CD8-positive, alpha-beta memory T cell (primary cell): ENCODE measurements at regions not wholly inside any gene's neighbourhood (a gene's known extent, or its start where the extent isn't known, plus 50 kb on each side); places are given as distances from the start of the nearest gene placed in this dataset.

Experiments used
- CTCF ChIA-PET: fragments of 350-600 bp; sonication (Branson Sonifier 250); formaldehyde crosslinking; loops from one replicate; lab custom pipeline; 2021; ENCODE audit warnings: antibody characterized with exemption; lab: Charles Lee
- POLR2A ChIA-PET: fragments of 350-600 bp; sonication (Branson Sonifier 250); formaldehyde crosslinking; loops from one replicate; lab custom pipeline; 2021; ENCODE audit warnings: antibody characterized with exemption; lab: Charles Lee
- DNase-seq, 5 donors: peaks; one replicate each; pipeline versions ENCODE4 v3.0.0 to v3.0.0-alpha.2; 2020 to 2022; ENCODE audit warnings: mixed read lengths in 1 of 5
- H3K27ac ChIP-seq: one replicate; pipeline ENCODE4 v1.7.0; 2013; ENCODE audit warnings: low read depth, mild to moderate bottlenecking, low read length, moderate library complexity
- H3K27me3 ChIP-seq: 2 replicates; pipeline ENCODE4 v1.7.0; 2013; ENCODE audit warnings: low read length, mild to moderate bottlenecking; ENCODE audit not compliant: insufficient read depth, poor library complexity, severe bottlenecking
- H3K36me3 ChIP-seq: 2 replicates; pipeline ENCODE4 v1.7.0; 2013; ENCODE audit warnings: mild to moderate bottlenecking, low read length, moderate library complexity; ENCODE audit not compliant: insufficient read depth
- H3K4me1 ChIP-seq: 2 replicates; pipeline ENCODE4 v1.7.0; 2013; ENCODE audit warnings: mild to moderate bottlenecking, low read length, moderate library complexity; ENCODE audit not compliant: insufficient read depth
- H3K4me3 ChIP-seq: 2 replicates; pipeline ENCODE4 v1.7.0; 2013; ENCODE audit warnings: mild to moderate bottlenecking, low read length
- H3K9me3 ChIP-seq: 2 replicates; pipeline ENCODE4 v1.7.0; 2013; ENCODE audit warnings: mild to moderate bottlenecking, low read length
- H3K27ac Mint-ChIP-seq, 8 donors: one replicate each; pipeline ENCODE4 v1.8.0; 2020 to 2021; ENCODE audit warnings: mixed read lengths in 8 of 8, mild to moderate bottlenecking in 6 of 8, inconsistent platforms in 3 of 8, moderate library complexity in 3 of 8
- H3K27me3 Mint-ChIP-seq, 2 donors: one replicate each; pipeline ENCODE4 v1.8.0; 2020 to 2021; ENCODE audit warnings: mixed read lengths in 2 of 2, mild to moderate bottlenecking in 1 of 2, moderate library complexity in 1 of 2
- H3K36me3 Mint-ChIP-seq, 3 donors: one replicate each; pipeline ENCODE4 v1.8.0; 2020 to 2021; ENCODE audit warnings: mixed read lengths in 3 of 3, inconsistent platforms in 1 of 3, mild to moderate bottlenecking in 1 of 3
- H3K4me1 Mint-ChIP-seq, 3 donors: one replicate each; pipeline ENCODE4 v1.8.0; 2020 to 2021; ENCODE audit warnings: mixed read lengths in 3 of 3, inconsistent platforms in 1 of 3, mild to moderate bottlenecking in 1 of 3
- H3K4me3 Mint-ChIP-seq, 7 donors: one replicate each; pipeline ENCODE4 v1.8.0; 2020 to 2021; ENCODE audit warnings: mixed read lengths in 7 of 7, mild to moderate bottlenecking in 6 of 7, moderate library complexity in 4 of 7, inconsistent platforms in 2 of 7
- H3K9me3 Mint-ChIP-seq, 5 donors: one replicate each; pipeline ENCODE4 v1.8.0; 2020 to 2022; ENCODE audit warnings: mixed read lengths in 5 of 5, mild to moderate bottlenecking in 3 of 5, moderate library complexity in 2 of 5, inconsistent platforms in 1 of 5

DNA sequence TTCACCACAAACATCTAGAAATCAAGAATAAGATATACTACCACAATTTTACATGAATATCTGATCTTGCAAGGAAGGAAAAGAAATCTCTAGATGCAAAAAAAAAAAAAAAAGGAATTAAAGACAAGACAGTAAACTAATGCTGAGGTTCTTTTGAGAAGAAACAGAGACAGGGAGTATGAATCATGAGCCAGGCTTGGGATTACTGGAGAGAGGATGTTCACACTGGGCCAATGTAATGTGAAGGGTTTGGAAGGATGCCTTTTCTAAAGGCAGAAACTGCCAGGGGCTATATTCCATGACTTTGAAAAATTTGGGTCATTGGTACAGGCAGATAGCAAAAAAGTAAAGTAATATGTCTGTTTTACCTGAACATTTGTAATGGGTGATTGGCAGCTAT is 573.0 kb upstream of the IGFBP3 start:
- Histone ChIP-seq H3K27ac (no peak overlapping the region), H3K4me3 (no peak overlapping the region), H3K9me3 (no peaks in the 10 kb centered on the region), H3K36me3 (no peaks in the 10 kb centered on the region), H3K4me1 (no peaks in the 10 kb centered on the region), H3K27me3 (no peaks in the 10 kb centered on the region)
- Mint-ChIP-seq H3K9me3 (peaks cover 9 to 25% (median 20%) of the 10 kb centered on the region in 5 donors), H3K36me3 (no peaks in the 10 kb centered on the region), H3K4me3 (no peak overlapping the region), H3K4me1 (no peaks in the 10 kb centered on the region), H3K27me3 (no peaks in the 10 kb centered on the region), H3K27ac (no peak overlapping the region)
- DNase-seq = no peak
- POLR2A ChIA-PET = no interaction called here
- CTCF ChIA-PET = no interaction called here

DNA sequence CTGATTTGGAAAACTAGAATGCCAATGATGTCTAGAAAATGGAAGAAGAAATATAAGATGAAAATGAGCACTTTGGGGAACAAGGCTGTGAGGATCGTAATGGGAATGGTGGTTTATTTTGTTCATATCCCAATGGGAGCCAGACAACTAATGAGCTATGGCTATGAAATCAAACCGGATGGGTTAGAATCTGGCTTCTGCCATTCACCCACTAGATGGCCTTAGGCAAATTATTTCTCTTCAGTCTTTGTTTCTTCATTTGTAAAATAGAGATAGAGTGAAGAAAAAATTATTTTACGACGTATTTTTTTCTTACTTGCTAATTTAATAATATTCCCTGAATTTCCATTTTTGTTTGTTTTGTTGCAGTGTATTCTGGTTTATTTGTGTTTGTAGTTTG is 572.1 kb upstream of the IGFBP3 start:
- no peaks in the 10 kb centered on the region for H3K36me3 ChIP-seq
- H3K27me3 ChIP-seq = no peaks in the 10 kb centered on the region
- H3K4me3 ChIP-seq = no peak overlapping the region
- H3K9me3 ChIP-seq = no peaks in the 10 kb centered on the region
- CTCF ChIA-PET = no interaction called here
- no peaks in the 10 kb centered on the region for H3K4me1 ChIP-seq
- no peak overlapping the region for H3K27ac ChIP-seq
- Mint-ChIP-seq H3K4me1 (no peaks in the 10 kb centered on the region), H3K36me3 (no peaks in the 10 kb centered on the region), H3K4me3 (no peak overlapping the region), H3K9me3 (peaks cover 8 to 25% (median 14%) of the 10 kb centered on the region in 5 donors), H3K27ac (no peak overlapping the region), H3K27me3 (no peaks in the 10 kb centered on the region)
- no peak for DNase-seq
- POLR2A ChIA-PET = no interaction called here

DNA sequence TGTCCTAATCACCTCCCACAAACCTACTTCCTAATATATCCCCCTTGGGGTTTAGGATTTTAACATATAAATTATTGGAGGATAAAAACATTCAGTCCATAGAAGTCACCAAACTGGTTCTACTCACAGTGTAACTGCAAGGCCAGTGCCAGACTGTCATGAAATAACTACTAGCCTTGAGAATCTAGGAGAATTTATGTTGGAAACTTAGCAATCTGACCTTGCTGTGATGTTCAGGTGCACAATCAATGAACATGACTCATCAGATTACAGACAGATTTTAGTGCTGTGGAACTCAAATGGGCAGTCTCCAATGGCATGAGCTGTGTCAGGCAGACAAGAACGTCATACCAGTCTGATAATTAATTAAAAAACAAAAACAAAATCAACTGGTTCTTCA is 571.4 kb upstream of the IGFBP3 start:
- POLR2A ChIA-PET = no interaction called here
- Mint-ChIP-seq H3K4me1 (no peaks in the 10 kb centered on the region), H3K4me3 (no peak overlapping the region), H3K9me3 (peaks cover 8 to 22% (median 12%) of the 10 kb centered on the region in 5 donors), H3K36me3 (no peaks in the 10 kb centered on the region), H3K27ac (no peak overlapping the region), H3K27me3 (no peaks in the 10 kb centered on the region)
- no peak overlapping the region for H3K27ac ChIP-seq
- DNase-seq = no peak
- no peaks in the 10 kb centered on the region for H3K4me1 ChIP-seq
- CTCF ChIA-PET = no interaction called here
- H3K27me3 ChIP-seq = no peaks in the 10 kb centered on the region
- no peaks in the 10 kb centered on the region for H3K36me3 ChIP-seq
- H3K9me3 ChIP-seq = no peaks in the 10 kb centered on the region
- no peak overlapping the region for H3K4me3 ChIP-seq

DNA sequence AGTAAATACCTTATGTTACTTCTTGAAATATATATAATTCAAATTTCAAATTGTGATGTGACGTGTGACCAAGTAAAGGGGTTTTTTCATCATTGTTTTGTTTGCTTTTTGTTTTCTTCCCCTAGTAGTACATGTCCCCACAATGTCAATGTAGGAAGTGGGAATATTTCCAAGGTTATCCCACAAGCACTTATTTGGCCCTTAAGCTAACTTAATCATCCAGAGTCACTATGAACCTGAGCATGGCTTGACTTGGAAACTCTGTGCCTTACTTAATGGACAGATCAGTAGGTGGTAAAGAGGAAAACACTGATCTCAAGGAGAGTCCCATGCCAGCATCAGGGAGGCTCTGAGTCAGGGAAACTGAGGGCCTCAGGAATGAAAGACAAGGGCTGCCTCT is 569.3 kb upstream of the IGFBP3 start:
- Mint-ChIP-seq H3K4me1 (no peaks in the 10 kb centered on the region), H3K36me3 (no peaks in the 10 kb centered on the region), H3K27me3 (no peaks in the 10 kb centered on the region), H3K9me3 (peaks cover 6 to 18% (median 8%) of the 10 kb centered on the region in 5 donors), H3K4me3 (no peak overlapping the region), H3K27ac (no peak overlapping the region)
- H3K27me3 ChIP-seq = no peaks in the 10 kb centered on the region
- POLR2A ChIA-PET = no interaction called here
- CTCF ChIA-PET = no interaction called here
- no peak for DNase-seq
- H3K36me3 ChIP-seq = no peaks in the 10 kb centered on the region
- no peaks in the 10 kb centered on the region for H3K9me3 ChIP-seq
- H3K4me1 ChIP-seq = no peaks in the 10 kb centered on the region
- H3K27ac ChIP-seq = no peak overlapping the region
- H3K4me3 ChIP-seq = no peak overlapping the region

DNA sequence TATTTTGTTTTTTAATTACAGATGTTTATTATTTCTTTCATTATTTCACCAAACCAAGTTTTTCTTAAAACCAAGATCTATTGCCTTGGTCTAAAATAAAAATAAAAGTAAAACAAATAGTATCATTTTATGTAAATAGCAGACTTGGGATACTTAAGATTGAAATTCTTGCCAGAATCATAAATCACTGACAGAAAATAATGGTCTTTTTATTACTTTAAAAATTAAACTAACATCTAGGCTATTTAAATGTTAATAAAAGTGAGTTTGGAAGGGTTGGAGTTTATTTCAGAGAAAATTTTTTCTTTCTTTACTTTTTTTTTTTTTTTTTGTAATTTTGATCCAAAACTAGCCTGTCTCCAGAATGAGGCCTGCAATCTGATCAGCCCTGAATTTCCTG is 568.0 kb upstream of the IGFBP3 start:
- POLR2A ChIA-PET = no interaction called here
- no peaks in the 10 kb centered on the region for H3K4me1 Mint-ChIP-seq
- CTCF ChIA-PET = no interaction called here
- no peaks in the 10 kb centered on the region for H3K27me3 ChIP-seq
- DNase-seq = no peak
- H3K27ac Mint-ChIP-seq = no peak overlapping the region
- H3K36me3 Mint-ChIP-seq = no peaks in the 10 kb centered on the region
- H3K27ac ChIP-seq = no peak overlapping the region
- no peaks in the 10 kb centered on the region for H3K4me1 ChIP-seq
- H3K36me3 ChIP-seq = no peaks in the 10 kb centered on the region
- H3K9me3 Mint-ChIP-seq = peaks cover 6 to 13% (median 9%) of the 10 kb centered on the region in 5 donors
- no peaks in the 10 kb centered on the region for H3K27me3 Mint-ChIP-seq
- no peak overlapping the region for H3K4me3 ChIP-seq
- no peak overlapping the region for H3K4me3 Mint-ChIP-seq
- no peaks in the 10 kb centered on the region for H3K9me3 ChIP-seq

DNA sequence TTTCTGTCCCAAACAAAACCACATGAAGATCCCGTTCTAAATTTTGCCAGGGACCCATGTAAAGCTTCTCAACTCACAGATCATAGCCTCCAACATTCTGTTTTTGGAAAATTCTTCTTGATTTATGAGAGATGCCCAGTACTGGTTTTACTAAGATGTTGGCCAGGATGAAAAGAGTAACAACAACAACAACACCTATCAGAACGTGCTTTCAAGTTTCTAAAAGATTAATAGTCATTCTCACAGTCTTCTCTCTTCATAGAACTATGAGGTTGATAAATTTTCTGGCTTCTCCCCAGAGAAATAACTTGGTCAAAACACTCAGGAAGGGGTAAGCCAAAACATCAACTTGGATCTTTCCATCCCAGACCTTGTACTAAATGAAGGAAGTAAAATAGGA is 567.5 kb upstream of the IGFBP3 start:
- POLR2A ChIA-PET = no interaction called here
- no peak overlapping the region for H3K4me3 ChIP-seq
- no peak for DNase-seq
- no peaks in the 10 kb centered on the region for H3K36me3 ChIP-seq
- no peak overlapping the region for H3K27ac ChIP-seq
- H3K9me3 Mint-ChIP-seq = peaks cover 6 to 11% (median 6%) of the 10 kb centered on the region in 5 donors
- no peaks in the 10 kb centered on the region for H3K27me3 ChIP-seq
- H3K4me1 Mint-ChIP-seq = no peaks in the 10 kb centered on the region
- no peaks in the 10 kb centered on the region for H3K4me1 ChIP-seq
- no peak overlapping the region for H3K4me3 Mint-ChIP-seq
- H3K36me3 Mint-ChIP-seq = no peaks in the 10 kb centered on the region
- CTCF ChIA-PET = no interaction called here
- H3K27ac Mint-ChIP-seq = no peak overlapping the region
- no peaks in the 10 kb centered on the region for H3K27me3 Mint-ChIP-seq
- H3K9me3 ChIP-seq = no peaks in the 10 kb centered on the region

DNA sequence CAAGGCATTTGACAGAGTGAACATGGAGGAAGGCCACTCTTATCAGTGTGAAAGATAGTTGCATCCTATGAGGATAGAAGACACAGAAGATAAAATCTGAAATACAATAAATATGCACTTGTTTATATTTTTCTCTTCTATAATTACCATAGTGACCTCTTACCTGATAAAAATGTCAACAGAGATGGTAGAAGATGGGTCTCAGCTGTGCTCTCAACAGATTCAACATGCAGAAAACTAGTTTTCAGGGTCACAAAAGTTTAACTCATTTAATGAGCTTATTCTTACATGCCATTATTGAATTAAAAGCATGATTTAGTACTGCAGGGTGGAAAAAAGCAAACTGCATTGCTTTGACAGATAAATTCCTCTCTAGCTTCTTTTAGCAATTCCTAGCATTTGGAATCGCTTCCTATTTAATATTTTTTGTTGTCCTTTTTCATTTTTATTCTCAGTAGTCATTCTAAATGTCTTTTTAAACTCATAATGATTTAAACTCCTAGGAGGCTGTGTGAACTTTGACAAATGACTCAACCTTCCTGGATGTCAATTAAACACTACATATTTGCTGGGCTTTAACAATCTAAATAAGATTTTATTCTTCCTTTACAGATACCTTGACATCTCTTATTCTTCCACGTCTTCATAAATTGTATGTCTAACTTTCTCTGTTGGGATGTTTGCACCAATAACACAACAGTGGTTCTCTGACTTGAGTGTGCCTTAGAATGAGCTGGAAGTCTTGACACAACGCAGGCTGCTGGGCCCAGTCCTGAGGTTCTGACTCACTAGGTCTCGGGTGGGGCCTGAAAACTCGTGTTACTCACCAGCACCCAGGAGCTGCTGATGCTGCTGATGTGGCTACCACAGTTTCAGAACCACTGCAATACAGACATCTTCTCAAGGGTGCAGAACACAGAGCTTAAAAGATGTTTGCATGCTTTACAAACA is 565.5 kb upstream of the IGFBP3 start:
- DNase-seq = no peak
- Mint-ChIP-seq H3K27ac (no peak overlapping the region), H3K27me3 (no peaks in the 10 kb centered on the region), H3K4me1 (no peaks in the 10 kb centered on the region), H3K4me3 (no peak overlapping the region), H3K9me3 (peaks cover 0 to 9% (median 3%) of the 10 kb centered on the region in 5 donors), H3K36me3 (no peaks in the 10 kb centered on the region)
- no peaks in the 10 kb centered on the region for H3K9me3 ChIP-seq
- no peaks in the 10 kb centered on the region for H3K27me3 ChIP-seq
- CTCF ChIA-PET = no interaction called here
- no peak overlapping the region for H3K27ac ChIP-seq
- H3K4me3 ChIP-seq = no peak overlapping the region
- H3K4me1 ChIP-seq = no peaks in the 10 kb centered on the region
- POLR2A ChIA-PET = no interaction called here
- no peaks in the 10 kb centered on the region for H3K36me3 ChIP-seq

DNA sequence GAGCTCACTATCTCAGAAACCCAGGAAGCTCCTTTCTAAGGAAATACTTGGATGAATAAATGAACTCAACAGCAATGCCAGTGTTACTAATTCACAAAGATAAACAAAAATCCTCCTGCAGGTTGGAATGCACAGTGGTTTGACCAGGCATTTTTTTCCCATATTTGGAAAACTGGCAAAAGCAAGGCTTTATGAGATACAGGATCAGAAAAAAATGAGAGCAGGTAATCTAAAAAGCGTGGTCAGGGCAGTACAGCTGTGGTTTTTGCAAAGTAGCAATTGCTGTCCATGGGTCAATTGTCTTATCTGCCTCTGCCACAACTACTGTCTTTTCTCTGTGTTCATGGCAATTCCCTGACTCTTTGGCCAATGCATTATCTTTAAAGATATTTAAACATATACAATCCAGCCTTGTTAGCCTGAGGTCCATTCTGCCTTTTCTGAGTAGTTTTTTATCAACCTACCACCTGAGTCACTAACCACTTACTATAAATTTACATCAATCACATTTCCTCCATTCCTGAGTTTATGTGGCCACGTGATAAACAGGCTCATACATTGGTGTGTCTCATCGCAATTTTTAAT is 564.5 kb upstream of the IGFBP3 start:
- Histone ChIP-seq H3K36me3 (no peaks in the 10 kb centered on the region), H3K27ac (no peak overlapping the region), H3K4me3 (no peak overlapping the region), H3K4me1 (no peaks in the 10 kb centered on the region), H3K27me3 (no peaks in the 10 kb centered on the region), H3K9me3 (no peaks in the 10 kb centered on the region)
- Mint-ChIP-seq H3K4me3 (no peak overlapping the region), H3K4me1 (no peaks in the 10 kb centered on the region), H3K27ac (no peak overlapping the region), H3K27me3 (no peaks in the 10 kb centered on the region), H3K9me3 (peaks cover 0 to 8% (median 3%) of the 10 kb centered on the region in 5 donors), H3K36me3 (no peaks in the 10 kb centered on the region)
- DNase-seq = no peak
- POLR2A ChIA-PET = no interaction called here
- CTCF ChIA-PET = no interaction called here
